ENCODE measurements at regions not wholly inside any gene's neighbourhood (a gene's known extent, or its start where the extent isn't known, plus 50 kb on each side); places are given as distances from the start of the nearest gene placed in this dataset.
A peak's percentile ranks its signal among the peaks of the same experiment; 100 is the strongest.

DNA sequence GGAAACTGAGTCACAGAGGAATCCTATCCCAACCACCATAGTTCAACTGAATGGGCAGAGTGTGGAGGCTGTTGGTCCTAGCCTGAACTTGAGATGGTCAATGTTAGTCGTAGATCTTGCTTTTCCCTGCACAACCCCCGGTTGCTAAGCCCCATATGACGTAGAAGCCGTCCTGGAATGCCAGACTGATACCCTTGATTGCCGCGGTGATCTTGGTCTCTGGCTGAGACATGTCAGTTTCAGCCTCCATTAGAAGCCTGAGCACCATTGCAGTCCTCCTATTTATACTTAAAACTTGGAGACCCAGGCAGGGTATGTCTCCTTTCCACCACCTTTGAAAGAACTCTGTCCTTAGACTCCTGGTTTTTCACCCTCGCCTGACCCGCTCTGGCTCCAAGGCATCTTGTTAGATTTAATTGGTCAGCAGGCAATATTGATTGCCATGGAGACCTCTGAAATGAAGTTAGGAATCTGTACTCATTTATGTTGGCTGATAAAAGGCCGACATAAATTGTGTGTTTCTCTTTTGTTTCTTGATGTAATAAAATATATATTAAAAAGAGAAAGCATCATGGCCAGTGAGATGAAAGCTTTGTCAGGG, 53.4 kb downstream of the RPLP1 start:
- no peak for DNase-seq (ENCODE audit: low read depth in 4 of 4, low spot score in 2 of 4)

DNA sequence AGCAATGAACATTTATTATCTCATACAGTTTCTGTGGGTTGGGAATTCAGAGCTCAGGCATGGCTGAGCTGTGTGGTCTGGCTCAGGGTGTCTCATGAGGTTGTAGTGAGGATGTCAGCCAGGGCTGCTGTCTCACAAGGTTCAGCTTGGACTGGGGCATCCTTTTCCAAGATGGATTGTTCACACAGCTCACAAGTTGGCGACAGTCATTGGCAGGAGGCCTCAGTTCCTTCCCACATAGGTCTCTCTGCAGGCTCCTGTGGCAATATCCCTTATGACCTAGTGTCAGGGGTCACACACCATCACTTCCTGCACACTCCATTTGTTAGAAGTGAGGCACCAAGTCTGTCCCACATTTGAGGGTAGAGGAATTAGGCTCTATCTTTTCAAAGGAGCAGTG, 56.0 kb downstream of the RPLP1 start:
- no peak for DNase-seq (ENCODE audit: low read depth in 4 of 4, low spot score in 2 of 4)

DNA sequence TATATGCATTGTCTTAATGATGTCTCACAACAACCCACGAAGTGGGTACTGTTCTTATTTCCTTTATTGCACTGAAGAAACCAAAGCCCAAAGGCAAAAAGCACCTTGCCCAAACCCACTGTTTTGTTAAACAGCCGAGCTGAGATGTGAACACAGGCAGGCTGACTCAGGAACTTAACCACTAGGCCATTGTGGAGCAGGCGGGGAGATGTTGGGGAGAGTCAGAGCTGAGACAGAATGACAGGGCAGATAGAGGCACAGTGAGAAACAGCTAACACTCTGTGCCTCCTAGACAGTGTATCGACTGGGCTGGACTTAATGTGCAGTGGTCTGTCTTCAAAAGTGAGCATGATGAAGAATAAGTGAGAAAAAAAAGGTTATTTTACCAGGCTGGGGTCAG, 56.5 kb downstream of the RPLP1 start:
- no peak for DNase-seq (ENCODE audit: low read depth in 4 of 4, low spot score in 2 of 4)

DNA sequence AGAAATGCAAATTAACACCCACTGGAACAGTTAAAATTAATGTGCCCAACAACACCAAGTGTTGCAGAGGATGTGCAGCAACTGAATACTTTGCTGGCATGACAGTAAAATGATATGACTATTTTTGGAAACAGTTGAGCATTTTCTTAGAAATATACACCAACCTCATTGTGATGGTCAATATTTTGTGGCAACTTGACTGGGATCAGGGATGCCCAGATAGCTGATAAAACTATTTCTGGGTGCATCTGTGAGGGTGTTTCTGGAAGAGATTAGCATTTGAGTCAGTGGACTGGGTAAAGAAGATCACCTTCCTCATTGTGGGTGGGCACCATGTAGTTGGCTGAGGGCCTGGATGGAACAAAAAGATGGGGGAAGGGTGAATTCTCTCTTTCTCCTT, 57.9 kb downstream of the RPLP1 start:
- DNase-seq (ENCODE audit: low read depth in 4 of 4, low spot score in 2 of 4), result no peak

DNA sequence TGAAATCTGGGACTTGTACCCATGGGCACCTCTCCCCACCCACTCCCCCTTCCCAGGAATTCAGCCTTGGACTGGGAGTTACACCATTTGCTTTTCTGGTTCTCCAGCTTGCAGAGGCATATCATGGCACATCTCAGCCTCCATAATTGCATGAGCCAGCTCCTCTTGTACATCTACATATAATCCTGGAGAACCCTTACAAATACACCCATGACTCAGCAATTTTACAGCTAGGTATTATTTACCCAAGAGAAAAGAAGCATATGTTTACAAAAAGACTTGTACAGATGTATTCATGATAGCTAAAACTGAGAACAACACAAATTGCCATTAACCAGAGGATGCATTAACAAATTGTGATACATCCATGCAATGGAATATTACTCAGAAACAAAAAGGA, 58.4 kb downstream of the RPLP1 start:
- no peak for DNase-seq (ENCODE audit: low read depth in 4 of 4, low spot score in 2 of 4)

DNA sequence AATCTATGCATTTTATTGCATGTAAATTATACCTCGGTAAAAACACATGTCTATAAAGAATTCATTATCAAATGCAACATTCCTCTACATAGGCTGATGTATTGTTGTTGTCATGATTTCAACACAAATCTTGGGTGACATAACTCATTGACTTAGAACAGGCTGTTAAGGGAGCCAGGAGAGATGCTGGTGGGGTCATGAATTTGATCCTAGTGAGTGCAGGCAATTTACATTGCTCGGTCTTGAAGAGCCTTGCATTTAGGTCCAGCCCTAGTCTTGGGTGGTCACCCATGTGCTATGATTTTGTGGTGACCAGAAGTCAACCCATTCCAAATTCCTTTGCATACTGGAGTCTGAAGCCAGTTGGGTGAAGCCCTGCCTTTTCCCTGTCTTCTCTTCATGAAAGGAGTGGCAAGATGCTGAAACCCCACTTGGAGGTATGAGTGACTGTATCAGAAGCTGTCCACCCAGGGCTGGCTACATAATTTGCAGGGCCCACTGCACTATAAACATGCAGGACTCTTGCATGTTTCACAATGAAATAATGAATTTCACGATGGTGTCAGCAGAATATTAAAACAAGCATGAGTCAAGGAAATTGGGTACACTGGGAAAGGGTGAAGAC, 59.2 kb downstream of the RPLP1 start:
- DNase-seq (ENCODE audit: low read depth in 4 of 4, low spot score in 2 of 4), result no peak

DNA sequence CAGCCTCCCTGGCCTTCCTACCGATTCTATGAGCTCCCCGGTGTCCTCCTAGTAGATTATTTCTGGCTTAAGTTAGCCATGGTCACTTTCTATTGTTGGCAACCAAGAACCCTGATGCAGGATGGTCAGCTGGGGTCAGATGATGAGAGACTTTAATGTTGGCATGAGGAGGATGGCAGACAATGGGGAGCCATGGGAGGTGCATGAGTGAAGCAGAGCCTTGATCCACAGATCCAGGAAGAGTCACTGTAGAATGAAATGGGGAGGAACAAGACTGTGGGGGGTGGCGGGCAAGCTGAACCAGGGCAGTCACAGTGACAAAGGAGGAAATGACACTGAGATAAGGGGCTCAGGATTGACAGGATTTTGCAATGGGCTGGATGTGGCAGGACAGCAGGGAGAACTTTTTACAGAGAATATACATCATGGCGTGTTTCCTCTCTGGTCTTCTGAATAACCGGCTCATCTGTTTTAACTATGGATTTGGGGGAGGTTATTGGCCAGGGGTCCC, 60.9 kb downstream of the RPLP1 start:
- no peak for DNase-seq (ENCODE audit: low read depth in 4 of 4, low spot score in 2 of 4)

DNA sequence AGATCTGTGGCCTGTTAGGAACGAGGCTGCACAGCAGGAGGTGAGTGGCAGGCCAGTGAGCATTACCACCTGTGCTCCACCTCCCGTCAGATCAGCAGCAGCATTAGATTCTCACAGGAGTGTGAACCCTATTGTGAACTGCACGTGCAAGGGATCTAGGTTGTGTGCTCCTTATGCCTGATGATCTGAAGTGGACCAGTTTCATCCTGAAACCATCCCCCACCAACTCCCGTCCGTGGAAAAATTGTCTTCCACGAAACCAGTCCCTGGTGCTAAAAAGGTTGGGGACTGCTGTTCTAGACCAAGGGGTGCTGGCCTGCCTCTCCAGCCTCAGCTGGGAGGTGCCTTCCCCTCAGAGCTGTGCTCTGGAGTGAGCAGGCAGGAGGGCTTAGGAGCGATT, 61.4 kb downstream of the RPLP1 start:
- DNase-seq (ENCODE audit: low read depth in 4 of 4, low spot score in 2 of 4), result no peak

DNA sequence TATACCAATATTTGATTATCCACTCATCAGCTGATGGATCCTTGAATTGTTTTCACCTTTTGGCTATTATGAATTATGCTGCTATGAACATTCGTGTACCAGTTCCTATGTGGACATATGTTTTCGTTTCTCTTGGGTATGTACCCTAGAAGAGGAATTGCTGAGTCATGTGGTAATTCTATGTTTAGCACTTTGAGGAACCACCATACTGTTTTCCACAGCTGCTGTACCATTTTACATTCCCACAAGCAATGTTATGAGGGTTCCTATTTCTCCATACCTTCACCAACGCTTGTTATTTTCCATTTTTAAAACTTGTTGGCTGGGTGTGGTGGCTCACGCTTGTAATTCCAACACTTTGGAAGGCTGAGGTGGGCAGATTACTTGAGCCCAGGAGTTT, 62.9 kb downstream of the RPLP1 start:
- no peak for DNase-seq (ENCODE audit: low read depth in 4 of 4, low spot score in 2 of 4)

DNA sequence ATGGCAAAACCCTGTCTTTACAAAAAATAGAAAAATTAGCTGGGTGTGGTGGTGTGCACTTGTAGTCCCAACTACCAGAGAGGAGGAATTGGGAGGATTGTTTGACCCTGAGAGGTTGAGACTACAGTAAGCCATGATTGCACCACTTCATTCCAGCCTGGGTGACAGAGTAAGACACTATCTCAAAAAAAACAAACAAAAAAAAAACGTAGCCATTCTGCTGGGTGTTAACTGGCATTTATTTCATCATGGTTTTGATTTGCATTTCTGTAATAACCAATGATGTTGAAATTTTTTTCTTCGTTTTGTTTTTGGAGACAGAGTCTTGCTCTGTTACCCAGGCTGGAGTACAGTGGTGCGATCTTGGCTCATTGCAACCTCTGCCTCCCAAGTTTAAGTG, 63.3 kb downstream of the RPLP1 start:
- no peak for DNase-seq (ENCODE audit: low read depth in 4 of 4, low spot score in 2 of 4)

DNA sequence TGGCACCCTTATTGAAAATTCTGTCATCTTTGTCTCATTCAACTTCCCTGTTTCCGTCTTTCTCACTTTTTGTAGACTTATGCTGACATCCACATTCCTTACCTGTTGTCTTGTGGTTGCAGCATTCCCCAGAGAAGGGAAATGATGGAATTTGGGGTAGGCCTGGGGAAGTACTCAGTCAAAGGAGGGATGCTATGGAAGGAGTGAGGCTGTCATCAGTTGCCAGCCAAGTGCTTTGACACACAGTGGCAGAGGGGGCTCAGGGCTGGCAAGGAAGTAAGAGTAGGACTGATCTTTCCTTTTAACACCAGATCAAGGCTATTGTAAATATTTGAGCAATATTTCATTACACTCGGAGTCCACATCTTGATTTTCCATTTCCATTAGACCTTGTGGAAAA, 64.4 kb downstream of the RPLP1 start:
- DNase-seq (ENCODE audit: low read depth in 4 of 4, low spot score in 2 of 4), result no peak

DNA sequence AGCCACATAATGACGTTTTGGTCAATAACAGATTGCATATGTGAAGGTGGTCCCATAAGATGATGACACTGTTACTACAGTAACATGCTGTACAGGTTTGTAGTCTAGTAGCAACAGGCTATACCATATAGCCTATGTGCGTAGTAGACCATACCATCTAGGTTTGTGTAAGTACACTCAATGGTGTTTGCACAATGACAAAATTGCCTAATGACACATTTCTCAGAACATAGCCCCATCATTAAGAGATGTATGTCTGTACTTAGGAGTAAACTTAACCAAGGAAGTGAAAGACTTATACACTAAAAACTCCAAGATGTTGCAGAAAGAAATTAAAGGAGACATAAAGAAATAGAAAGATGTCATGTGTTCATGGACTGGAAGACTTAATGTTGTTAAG, 66.2 kb downstream of the RPLP1 start:
- no peak for DNase-seq (ENCODE audit: low read depth in 4 of 4, low spot score in 2 of 4)

DNA sequence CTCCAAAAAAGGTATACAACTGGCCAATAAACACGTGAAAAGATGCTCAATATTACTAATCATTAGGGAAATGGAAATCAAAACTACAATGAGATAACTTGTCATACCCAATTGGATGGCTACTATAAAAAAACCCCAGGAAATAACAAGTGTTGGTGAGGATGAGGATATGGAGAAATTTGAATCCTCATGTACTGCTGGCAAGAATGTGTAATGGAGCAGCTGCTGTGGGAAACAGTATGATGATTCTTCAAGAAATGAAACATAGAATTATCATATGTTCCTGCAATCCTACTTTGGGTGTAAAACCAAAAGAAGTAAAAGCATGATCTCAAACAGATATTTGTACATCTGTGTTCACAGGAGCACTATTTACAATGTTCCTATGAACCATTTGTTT, 67.4 kb downstream of the RPLP1 start:
- DNase-seq (ENCODE audit: low read depth in 4 of 4, low spot score in 2 of 4), result no peak

DNA sequence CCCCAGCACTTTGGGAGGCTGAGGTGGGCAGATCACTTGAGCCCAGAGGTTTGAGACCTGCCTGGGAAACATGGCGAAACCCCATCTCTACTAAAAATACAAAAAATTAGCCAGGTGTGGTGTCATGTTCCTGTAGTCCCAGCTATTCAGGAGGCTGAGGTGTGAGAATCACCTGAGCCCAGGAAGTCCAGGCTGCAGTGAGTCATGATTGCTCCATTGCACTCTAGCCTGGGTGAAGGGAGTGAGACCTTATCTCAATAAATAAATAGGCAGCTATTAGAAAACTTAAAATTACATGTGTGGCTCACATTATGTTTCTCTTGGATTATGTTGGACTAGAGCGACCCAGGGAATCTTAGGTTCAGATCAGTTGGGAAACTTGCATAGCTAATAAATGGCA, 69.7 kb downstream of the RPLP1 start:
- DNase-seq (ENCODE audit: low read depth in 4 of 4, low spot score in 2 of 4), result no peak

DNA sequence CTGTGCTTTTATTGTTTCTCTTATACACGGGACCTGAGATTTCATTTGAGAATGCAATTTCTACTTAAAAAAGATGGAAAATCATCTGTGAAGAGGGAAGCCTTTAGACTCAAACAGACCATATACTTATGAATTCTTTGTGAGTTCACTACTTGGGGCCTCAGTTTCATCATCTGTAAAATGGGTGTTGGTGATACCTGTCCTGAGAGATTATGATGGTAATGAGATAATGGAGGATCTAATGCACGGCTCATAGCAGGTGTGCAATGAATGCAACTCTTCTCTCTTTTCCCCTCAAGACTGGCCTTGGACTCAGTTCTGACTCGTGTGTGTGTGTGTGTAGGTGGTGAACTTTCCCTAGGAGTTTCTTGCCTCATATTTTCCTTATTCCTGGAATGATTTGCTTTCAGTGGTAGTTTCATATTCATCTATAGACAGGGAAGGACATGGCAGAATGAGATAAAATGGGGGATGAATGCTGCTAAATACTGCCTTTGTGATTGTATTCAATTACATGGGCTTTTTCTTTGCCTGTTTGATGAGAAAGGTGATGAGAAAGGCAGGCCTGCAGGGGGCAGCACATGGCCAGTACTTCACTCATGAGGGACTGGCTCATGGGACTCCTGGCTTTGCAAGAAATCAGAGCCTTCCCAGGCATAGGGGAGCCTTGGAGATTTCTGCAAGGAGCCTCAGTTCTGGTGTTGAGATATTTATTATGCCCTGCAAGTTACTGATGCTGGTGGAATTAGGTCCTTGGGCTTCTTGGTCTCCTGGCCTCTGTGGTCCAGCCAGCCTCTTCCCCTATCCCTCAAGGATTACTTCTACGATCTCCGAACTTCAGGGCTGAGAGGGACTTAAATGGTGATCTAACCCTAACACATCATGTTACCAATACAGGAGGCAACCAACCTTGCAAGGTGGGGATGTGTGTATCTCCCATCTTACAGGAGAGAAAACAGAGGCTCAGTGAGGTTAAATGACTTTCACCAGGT, 70.7 kb downstream of the RPLP1 start:
- DNase-seq (ENCODE audit: low read depth in 4 of 4, low spot score in 2 of 4), result peak in 3 of 4 donors; percentile 53 to 79 (median 64)

DNA sequence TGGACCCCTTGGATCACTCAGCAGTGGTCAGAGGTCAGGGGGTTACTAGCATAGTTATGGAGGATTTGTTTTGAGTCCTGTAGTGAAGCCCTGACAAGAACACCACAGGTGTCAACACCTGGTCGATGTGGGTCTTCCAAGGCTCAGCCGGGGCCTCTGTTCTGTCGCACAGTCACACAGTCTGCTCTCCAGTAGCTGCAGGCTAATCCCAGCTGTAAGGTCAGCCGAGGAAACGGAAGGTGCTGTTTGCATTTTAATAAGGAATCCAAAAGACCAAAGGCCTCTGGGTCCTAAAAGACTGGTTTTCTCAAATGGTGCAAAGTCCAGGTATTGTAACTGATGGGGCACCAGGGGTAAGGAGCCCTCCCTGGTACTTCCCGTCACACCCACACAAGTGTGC, 71.7 kb downstream of the RPLP1 start:
- no peak for DNase-seq (ENCODE audit: low read depth in 4 of 4, low spot score in 2 of 4)

DNA sequence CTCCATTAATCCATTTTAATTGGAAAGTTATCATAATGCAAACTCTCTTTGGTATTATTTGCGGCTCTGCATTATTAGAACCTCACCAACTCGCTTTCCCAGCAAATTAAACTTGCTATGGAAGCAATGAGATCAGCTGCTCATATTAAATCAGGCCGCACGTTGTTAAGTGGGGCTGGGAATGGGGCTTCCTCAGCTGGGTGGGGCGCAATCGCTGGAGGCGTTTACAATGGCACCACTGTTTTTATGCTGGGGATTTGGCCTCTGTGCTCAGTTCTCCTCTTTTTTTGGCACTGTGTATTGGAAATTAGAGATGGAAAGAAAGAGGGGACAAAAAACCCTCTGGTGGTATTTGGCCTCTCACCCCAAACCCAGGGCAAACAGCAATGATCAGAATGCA, 72.2 kb downstream of the RPLP1 start:
- no peak for DNase-seq (ENCODE audit: low read depth in 4 of 4, low spot score in 2 of 4)

DNA sequence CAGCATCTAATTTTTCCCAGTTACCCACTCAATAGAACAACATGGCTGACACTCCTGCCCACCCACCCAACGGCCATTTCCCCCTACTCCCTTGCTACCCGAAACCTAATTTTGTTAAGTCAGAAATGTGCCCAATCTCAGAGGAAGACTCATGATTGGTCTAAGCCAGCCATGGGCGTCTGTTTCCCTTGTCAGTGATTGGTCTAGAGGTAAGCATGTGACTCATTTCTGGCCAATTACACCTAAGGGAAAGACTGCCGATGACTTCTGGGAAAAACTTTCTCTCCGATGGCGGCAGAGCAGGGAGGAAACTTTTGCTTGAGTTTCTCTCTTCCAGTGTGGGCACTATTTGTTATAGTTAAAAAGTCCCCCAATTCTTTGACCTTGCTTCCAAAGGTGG, 72.9 kb downstream of the RPLP1 start:
- DNase-seq (ENCODE audit: low read depth in 4 of 4, low spot score in 2 of 4), result no peak

DNA sequence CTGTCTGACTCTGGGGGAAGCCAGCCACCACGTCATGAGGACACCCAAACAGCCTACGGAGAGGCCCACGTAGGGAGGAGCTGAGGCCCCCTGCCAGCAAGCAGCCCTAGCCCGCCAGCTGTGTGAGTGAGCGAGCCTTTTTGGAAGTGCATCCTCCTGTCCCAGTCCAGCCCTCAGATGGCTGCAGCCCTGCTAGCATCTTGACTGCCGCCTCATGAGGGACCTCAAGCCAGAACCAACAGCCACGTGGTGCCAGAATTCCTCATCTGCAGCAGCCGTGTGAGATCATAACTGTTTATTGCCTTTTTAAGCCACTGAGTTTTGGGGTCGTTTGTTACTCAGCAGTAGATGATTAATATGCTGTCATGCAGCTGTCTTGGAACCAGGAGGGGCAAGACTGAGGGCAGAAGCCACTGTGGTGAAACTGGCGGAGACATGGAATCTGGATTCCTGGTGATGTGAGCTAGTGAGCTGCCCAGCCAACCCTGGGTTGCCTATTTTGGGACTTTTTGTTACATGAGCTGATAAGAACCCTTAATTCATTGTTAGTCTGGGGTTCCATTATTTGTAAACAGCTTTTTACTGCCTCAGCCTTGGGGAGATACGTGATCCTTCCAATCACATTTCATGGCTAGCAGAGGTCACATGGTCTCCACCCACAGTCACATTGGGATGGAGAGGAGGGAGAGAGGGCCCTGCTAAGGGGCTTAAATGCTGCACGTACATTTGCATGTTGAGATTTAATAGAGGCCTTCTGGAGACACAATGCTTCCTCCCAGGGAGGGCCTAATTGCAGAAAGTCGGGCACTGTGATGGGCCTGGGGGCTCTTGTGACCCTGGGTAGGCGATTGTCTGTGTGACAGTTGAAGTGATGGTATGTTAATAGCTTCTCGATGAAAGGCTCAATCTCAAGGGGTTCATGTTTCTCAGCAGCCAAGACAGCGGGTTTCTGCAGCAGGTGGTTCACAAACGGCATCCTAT, 73.8 kb downstream of the RPLP1 start:
- DNase-seq (ENCODE audit: low read depth in 4 of 4, low spot score in 2 of 4), result no peak

DNA sequence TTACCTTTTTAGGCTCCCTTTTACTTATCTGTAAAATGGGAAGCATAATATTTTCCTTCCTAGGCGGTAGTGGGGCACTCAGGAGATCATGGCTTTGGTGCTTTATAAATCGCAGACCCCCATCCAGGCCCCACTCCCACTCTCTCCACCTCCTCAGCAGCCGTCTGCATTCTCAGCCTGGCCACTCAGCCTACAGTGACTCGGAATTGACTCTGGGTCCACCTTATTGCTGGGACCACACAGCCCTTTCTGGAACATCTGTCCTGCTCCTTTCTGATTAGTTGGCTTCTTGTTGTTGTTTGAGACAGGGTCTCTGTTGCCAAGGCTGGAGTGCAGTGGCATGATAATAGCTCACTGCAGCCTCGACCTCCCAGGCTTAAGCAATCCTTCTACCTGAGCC, 76.5 kb downstream of the RPLP1 start:
- no peak for DNase-seq (ENCODE audit: low read depth in 4 of 4, low spot score in 2 of 4)

All from left renal cortex interstitium (tissue), 4 donors.